DND-41 (cell line): ENCODE measurements at regions not wholly inside any gene's neighbourhood (a gene's known extent, or its start where the extent isn't known, plus 50 kb on each side); places are given as distances from the start of the nearest gene placed in this dataset.

ENCODE experiments used
- EZH2 ChIP-seq: IDR thresholded peaks from 3 replicates; pipeline ENCODE4 v1.6.1; 2012; ENCODE audit warnings: borderline replicate concordance, low read depth, mild to moderate bottlenecking, moderate library complexity, low read length, inconsistent platforms; ENCODE audit not compliant: severe bottlenecking
- TF ChIP-seq, protein P1 (sequence below): IDR thresholded peaks from 2 replicates; pipeline ENCODE4 v1.5.1; 2012; ENCODE audit warnings: borderline replicate concordance, low read length, moderate library complexity, mild to moderate bottlenecking; ENCODE audit not compliant: poor library complexity, severe bottlenecking; ENCODE audit errors: extremely low read depth

GRCh38 chr3:148128136-148128535, 569.6 kb upstream of the AGTR1 start:
- TF ChIP-seq, protein P1, sequence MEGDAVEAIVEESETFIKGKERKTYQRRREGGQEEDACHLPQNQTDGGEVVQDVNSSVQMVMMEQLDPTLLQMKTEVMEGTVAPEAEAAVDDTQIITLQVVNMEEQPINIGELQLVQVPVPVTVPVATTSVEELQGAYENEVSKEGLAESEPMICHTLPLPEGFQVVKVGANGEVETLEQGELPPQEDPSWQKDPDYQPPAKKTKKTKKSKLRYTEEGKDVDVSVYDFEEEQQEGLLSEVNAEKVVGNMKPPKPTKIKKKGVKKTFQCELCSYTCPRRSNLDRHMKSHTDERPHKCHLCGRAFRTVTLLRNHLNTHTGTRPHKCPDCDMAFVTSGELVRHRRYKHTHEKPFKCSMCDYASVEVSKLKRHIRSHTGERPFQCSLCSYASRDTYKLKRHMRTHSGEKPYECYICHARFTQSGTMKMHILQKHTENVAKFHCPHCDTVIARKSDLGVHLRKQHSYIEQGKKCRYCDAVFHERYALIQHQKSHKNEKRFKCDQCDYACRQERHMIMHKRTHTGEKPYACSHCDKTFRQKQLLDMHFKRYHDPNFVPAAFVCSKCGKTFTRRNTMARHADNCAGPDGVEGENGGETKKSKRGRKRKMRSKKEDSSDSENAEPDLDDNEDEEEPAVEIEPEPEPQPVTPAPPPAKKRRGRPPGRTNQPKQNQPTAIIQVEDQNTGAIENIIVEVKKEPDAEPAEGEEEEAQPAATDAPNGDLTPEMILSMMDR: no peak
- no peak for TF ChIP-seq EZH2
